ENCODE measurements at regions not wholly inside any gene's neighbourhood (a gene's known extent, or its start where the extent isn't known, plus 50 kb on each side); places are given as distances from the start of the nearest gene placed in this dataset.

GRCh38 chr16:66291833-66292232, 74.7 kb upstream of the CDH5 start:
- Histone ChIP-seq H3K27me3 (ENCODE audit: insufficient read depth, poor library complexity, severe bottlenecking) (no peaks in the 10 kb centered on the region), H3K4me3 (replicated peaks; ENCODE audit: insufficient read depth, low read length) (no peak overlapping the region), H3K27ac (replicated peaks) (no peak overlapping the region)
- TF ChIP-seq GABPA (IDR thresholded peaks at IDR 0.05; ENCODE audit: low read depth): no peak
- TF ChIP-seq CTCF (IDR thresholded peaks at IDR 0.05; ENCODE audit: insufficient read depth, low read length): no peak
- no peak for TF ChIP-seq REST (IDR thresholded peaks at IDR 0.05; ENCODE audit: insufficient replicate concordance, low read depth)
- TF ChIP-seq POLR2AphosphoS5 (IDR thresholded peaks at IDR 0.05; ENCODE audit: low read depth): no peak
- TF ChIP-seq SPI1 (IDR thresholded peaks at IDR 0.05; ENCODE audit: borderline replicate concordance, low read depth): no peak
- DNase-seq (ENCODE audit: low read depth in 1 of 2, low spot score in 1 of 2): no peak

GRCh38 chr16:66290431-66290830, 76.1 kb upstream of the CDH5 start:
- no peaks in the 10 kb centered on the region for H3K27me3 ChIP-seq (ENCODE audit: insufficient read depth, poor library complexity, severe bottlenecking)
- no peak for DNase-seq (ENCODE audit: low read depth in 1 of 2, low spot score in 1 of 2)
- H3K4me3 ChIP-seq (replicated peaks; ENCODE audit: insufficient read depth, low read length): no peak overlapping the region
- TF ChIP-seq CTCF (IDR thresholded peaks at IDR 0.05; ENCODE audit: insufficient read depth, low read length) (no peak), REST (IDR thresholded peaks at IDR 0.05; ENCODE audit: insufficient replicate concordance, low read depth) (no peak), GABPA (IDR thresholded peaks at IDR 0.05; ENCODE audit: low read depth) (no peak), SPI1 (IDR thresholded peaks at IDR 0.05; ENCODE audit: borderline replicate concordance, low read depth) (no peak), POLR2AphosphoS5 (IDR thresholded peaks at IDR 0.05; ENCODE audit: low read depth) (no peak)
- H3K27ac ChIP-seq (replicated peaks): no peak overlapping the region

GRCh38 chr16:66289986-66290385, 76.5 kb upstream of the CDH5 start:
- TF ChIP-seq GABPA (IDR thresholded peaks at IDR 0.05; ENCODE audit: low read depth): no peak
- no peak for TF ChIP-seq POLR2AphosphoS5 (IDR thresholded peaks at IDR 0.05; ENCODE audit: low read depth)
- no peak for TF ChIP-seq REST (IDR thresholded peaks at IDR 0.05; ENCODE audit: insufficient replicate concordance, low read depth)
- TF ChIP-seq CTCF (IDR thresholded peaks at IDR 0.05; ENCODE audit: insufficient read depth, low read length): no peak
- no peak for TF ChIP-seq SPI1 (IDR thresholded peaks at IDR 0.05; ENCODE audit: borderline replicate concordance, low read depth)
- Histone ChIP-seq H3K27me3 (ENCODE audit: insufficient read depth, poor library complexity, severe bottlenecking) (no peaks in the 10 kb centered on the region), H3K4me3 (replicated peaks; ENCODE audit: insufficient read depth, low read length) (no peak overlapping the region), H3K27ac (replicated peaks) (no peak overlapping the region)
- no peak for DNase-seq (ENCODE audit: low read depth in 1 of 2, low spot score in 1 of 2)
